ENCODE measurements at regions not wholly inside any gene's neighbourhood (a gene's known extent, or its start where the extent isn't known, plus 50 kb on each side); places are given as distances from the start of the nearest gene placed in this dataset.

DNA sequence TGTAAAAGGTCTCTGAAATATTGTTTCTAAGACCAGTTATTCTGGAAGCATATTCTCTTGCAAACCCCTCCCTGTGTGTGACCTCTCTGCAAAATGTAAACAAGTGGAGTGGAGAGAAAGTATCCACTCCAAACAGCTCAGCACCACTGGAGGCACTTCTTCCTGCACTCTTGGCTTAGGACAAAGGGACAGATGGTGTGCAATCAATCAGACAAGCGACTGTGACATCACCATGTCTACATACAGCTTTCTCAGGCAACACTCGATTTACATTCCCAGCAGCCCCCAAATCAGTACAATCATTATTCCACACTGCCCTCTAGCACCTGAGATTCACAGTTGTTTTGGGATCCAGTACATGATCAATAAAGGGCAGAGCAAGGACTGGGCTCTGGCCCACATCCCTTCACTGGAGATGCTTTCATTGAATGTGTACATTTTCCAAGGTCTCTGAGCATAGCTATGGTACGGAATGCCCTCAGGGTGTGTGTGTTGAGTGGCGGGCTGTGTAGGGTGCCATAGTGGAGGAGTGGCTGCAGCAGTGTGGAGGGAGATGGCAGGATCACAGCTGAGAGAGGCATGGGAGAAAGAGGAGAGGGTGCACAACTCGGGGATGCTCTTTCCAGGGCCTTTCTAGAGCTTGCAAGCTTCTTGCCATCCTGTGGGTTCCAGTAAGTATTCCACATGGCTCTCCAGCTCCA, 311.8 kb upstream of the ST6GAL2 start:
- no peak overlapping the region for H3K4me3 ChIP-seq (ENCODE audit: control insufficient read depth in 1 of 2, extremely low read depth in 1 of 2, low read length in 1 of 2)
- peaks cover 0 to 3% (median 0%) of the 10 kb centered on the region in 3 donors for H3K9me3 Mint-ChIP-seq
- H3K9me3 ChIP-seq, result no peaks in the 10 kb centered on the region
- POLR2A ChIA-PET, result no interaction called here
- 81% methylated on average over 4 of the region's 5 CpGs for WGBS (ENCODE audit: insufficient coverage)
- H3K36me3 ChIP-seq (ENCODE audit: control insufficient read depth in 2 of 2, extremely low read depth in 1 of 2, insufficient read depth in 1 of 2, low read length in 1 of 2), result no peaks in the 10 kb centered on the region
- H3K4me1 Mint-ChIP-seq, result no peaks in the 10 kb centered on the region
- no peaks in the 10 kb centered on the region for H3K4me1 ChIP-seq (ENCODE audit: control insufficient read depth in 1 of 2, extremely low read depth in 1 of 2, insufficient read depth in 2 of 2, low read length in 2 of 2)
- no peak overlapping the region for H3K27ac Mint-ChIP-seq
- H3K36me3 Mint-ChIP-seq, result no peaks in the 10 kb centered on the region
- DNase-seq (no peak), ATAC-seq (replicated peaks in 1 of 4) (no peak)
- peaks cover 0 to 3% of the 10 kb centered on the region in 2 donors for H3K27me3 Mint-ChIP-seq
- no peak overlapping the region for H3K4me3 Mint-ChIP-seq
- H3K27ac ChIP-seq (ENCODE audit: low read length), result no peak overlapping the region
- CTCF ChIA-PET, result no interaction called here
- H3K27me3 ChIP-seq (replicated peaks in 1 of 2; ENCODE audit: control insufficient read depth in 2 of 2, extremely low read depth in 1 of 2, insufficient read depth in 2 of 2, low read length in 1 of 2), result no peaks in the 10 kb centered on the region

DNA sequence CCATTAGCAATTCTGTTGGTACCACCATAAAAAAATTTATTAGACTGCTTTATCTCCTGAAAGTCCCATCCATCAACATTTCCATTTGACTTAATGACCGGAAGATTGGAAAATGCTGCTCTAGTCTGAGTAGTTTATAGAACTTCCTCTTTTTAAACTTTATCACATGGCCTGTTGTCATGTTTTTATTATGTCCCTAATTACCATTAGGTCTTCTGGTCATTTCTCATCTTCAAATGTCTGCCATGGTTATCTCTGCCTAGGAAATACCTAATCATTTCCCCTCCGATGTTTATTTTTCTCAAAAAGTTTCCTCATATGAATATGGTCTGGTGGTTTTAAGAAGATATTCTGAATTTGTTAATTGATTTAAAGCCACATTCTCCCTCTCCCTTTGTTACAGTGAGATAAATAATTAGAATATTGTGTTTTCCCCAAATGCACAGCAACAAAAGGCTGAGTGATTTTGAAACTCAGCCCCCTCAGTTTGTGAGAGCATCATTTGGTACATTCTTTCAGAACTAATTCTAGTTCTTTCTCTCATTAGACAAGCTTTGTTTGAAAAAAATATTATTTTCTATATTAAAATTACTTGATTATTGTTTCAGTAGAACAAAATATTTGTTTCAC, 317.1 kb upstream of the ST6GAL2 start:
- Histone ChIP-seq H3K4me1 (ENCODE audit: control insufficient read depth in 1 of 2, extremely low read depth in 1 of 2, insufficient read depth in 2 of 2, low read length in 2 of 2) (no peaks in the 10 kb centered on the region), H3K36me3 (ENCODE audit: control insufficient read depth in 2 of 2, extremely low read depth in 1 of 2, insufficient read depth in 1 of 2, low read length in 1 of 2) (no peaks in the 10 kb centered on the region), H3K27me3 (replicated peaks in 1 of 2; ENCODE audit: control insufficient read depth in 2 of 2, extremely low read depth in 1 of 2, insufficient read depth in 2 of 2, low read length in 1 of 2) (no peaks in the 10 kb centered on the region), H3K4me3 (ENCODE audit: control insufficient read depth in 1 of 2, extremely low read depth in 1 of 2, low read length in 1 of 2) (no peak overlapping the region), H3K27ac (ENCODE audit: low read length) (no peak overlapping the region), H3K9me3 (no peaks in the 10 kb centered on the region)
- ChIA-PET POLR2A (no interaction called here), CTCF (no interaction called here)
- Mint-ChIP-seq H3K4me1 (no peaks in the 10 kb centered on the region), H3K27me3 (peaks cover 0 to 3% of the 10 kb centered on the region in 2 donors), H3K27ac (no peak overlapping the region), H3K9me3 (peaks cover 7 to 8% (median 8%) of the 10 kb centered on the region in 3 donors), H3K4me3 (no peak overlapping the region), H3K36me3 (no peaks in the 10 kb centered on the region)
- no CpG with 5 or more reads among the region's 2 CpGs for WGBS (ENCODE audit: insufficient coverage)
- DNase-seq (no peak), ATAC-seq (replicated peaks in 1 of 4) (no peak)

DNA sequence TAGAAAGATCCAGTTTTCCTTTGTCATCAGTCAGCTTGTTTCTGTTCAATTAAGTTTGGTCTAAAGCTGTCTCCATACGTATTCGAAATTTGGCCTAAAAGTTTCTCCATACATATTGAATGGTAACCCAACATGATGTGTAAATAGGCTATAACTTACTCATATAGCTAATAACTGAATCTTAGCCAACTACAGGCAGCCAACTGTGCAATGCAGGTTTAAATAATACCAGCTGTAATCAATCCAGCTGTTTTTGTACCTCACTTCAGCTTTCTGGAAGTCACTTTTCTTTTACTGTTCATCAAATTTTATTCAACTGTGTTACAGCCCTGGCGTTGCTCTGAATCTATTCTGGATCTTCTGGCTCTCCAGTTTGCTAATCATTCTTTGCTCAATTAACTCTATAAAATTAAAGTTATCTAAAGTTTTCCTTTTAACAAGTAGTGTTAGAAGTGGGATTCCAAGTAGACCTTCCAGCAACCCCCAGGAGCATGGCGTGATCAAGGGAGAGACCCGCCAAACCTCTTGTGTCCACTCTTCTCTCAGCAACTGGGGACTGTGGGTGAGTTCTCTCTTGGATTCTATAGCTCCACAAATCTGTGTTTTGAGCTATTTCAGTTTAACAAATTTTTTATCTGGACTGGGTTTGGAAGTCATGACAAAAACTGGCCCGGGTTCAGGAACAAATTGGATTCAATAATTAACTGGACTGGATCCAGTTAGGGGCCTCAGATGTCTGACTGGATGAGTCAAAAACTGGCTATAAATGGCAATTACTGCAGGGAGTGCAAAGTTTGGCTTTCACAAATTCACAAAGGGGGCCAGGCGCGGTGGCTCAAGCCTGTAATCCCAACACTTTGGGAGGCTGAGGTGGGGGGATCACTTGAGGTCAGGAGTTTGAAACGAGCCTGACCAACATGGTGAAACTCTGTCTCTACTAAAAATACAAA, 329.7 kb upstream of the ST6GAL2 start:
- H3K9me3 Mint-ChIP-seq, result peaks cover 3 to 7% (median 4%) of the 10 kb centered on the region in 3 donors
- H3K27me3 Mint-ChIP-seq, result no peaks in the 10 kb centered on the region
- H3K27me3 ChIP-seq (replicated peaks in 1 of 2; ENCODE audit: control insufficient read depth in 2 of 2, extremely low read depth in 1 of 2, insufficient read depth in 2 of 2, low read length in 1 of 2), result no peaks in the 10 kb centered on the region
- ChIA-PET CTCF (no interaction called here), POLR2A (no interaction called here)
- no peak overlapping the region for H3K4me3 ChIP-seq (ENCODE audit: control insufficient read depth in 1 of 2, extremely low read depth in 1 of 2, low read length in 1 of 2)
- no peaks in the 10 kb centered on the region for H3K9me3 ChIP-seq
- WGBS (ENCODE audit: insufficient coverage), result 94% methylated on average over 2 of the region's 9 CpGs
- H3K36me3 Mint-ChIP-seq, result no peaks in the 10 kb centered on the region
- no peak overlapping the region for H3K27ac ChIP-seq (ENCODE audit: low read length)
- no peak overlapping the region for H3K4me3 Mint-ChIP-seq
- no peaks in the 10 kb centered on the region for H3K4me1 ChIP-seq (ENCODE audit: control insufficient read depth in 1 of 2, extremely low read depth in 1 of 2, insufficient read depth in 2 of 2, low read length in 2 of 2)
- H3K36me3 ChIP-seq (ENCODE audit: control insufficient read depth in 2 of 2, extremely low read depth in 1 of 2, insufficient read depth in 1 of 2, low read length in 1 of 2), result no peaks in the 10 kb centered on the region
- H3K27ac Mint-ChIP-seq, result no peak overlapping the region
- DNase-seq, result no peak
- no peak for ATAC-seq (replicated peaks in 1 of 4)
- H3K4me1 Mint-ChIP-seq, result no peaks in the 10 kb centered on the region

DNA sequence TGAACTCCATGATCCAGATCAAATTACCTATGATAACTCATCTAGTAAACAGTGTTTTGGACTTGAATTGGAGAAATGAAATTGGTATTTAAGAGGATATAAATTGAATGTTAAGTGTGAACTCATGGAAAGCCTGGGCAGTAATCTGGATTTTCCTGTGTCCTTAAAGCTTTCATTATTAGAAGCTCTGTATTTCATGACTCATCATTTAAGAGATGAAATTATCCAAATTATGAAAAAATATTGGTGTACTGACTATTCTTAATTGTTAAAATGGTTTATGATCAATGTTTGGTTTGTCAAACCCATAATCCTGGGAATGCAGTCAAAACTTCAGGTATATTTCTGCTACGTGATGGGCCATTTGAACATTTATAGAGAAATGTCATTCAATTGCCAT, 332.2 kb upstream of the ST6GAL2 start:
- no peaks in the 10 kb centered on the region for H3K4me1 Mint-ChIP-seq

DNA sequence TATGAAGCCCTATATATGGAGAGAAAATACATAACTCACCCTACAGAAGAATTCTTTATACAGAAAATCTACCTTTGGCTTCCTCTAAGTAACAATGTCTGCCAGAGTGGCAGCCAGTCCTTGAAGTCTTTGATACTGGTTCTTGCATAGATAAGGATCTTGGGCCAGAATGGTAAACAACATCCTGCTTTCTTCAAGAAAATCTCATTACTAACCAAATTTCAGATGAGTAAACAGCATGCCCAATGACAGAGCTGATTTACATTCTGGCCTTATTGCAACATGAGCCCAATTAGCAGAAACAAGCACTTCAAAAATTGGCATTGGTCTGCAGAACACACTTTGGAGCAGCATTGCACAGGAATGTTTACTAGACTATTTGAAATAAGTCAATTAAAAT, 336.5 kb upstream of the ST6GAL2 start:
- Histone ChIP-seq H3K4me3 (ENCODE audit: control insufficient read depth in 1 of 2, extremely low read depth in 1 of 2, low read length in 1 of 2) (no peak overlapping the region), H3K9me3 (no peaks in the 10 kb centered on the region), H3K27me3 (replicated peaks in 1 of 2; ENCODE audit: control insufficient read depth in 2 of 2, extremely low read depth in 1 of 2, insufficient read depth in 2 of 2, low read length in 1 of 2) (no peaks in the 10 kb centered on the region), H3K4me1 (ENCODE audit: control insufficient read depth in 1 of 2, extremely low read depth in 1 of 2, insufficient read depth in 2 of 2, low read length in 2 of 2) (no peaks in the 10 kb centered on the region), H3K27ac (ENCODE audit: low read length) (no peak overlapping the region), H3K36me3 (ENCODE audit: control insufficient read depth in 2 of 2, extremely low read depth in 1 of 2, insufficient read depth in 1 of 2, low read length in 1 of 2) (no peaks in the 10 kb centered on the region)
- Mint-ChIP-seq H3K9me3 (peaks cover 0 to 10% (median 4%) of the 10 kb centered on the region in 3 donors), H3K27me3 (no peaks in the 10 kb centered on the region), H3K27ac (no peak overlapping the region), H3K36me3 (no peaks in the 10 kb centered on the region), H3K4me3 (no peak overlapping the region), H3K4me1 (no peaks in the 10 kb centered on the region)
- DNase-seq, result no peak
- ATAC-seq (replicated peaks in 1 of 4), result no peak
- ChIA-PET CTCF (no interaction called here), POLR2A (no interaction called here)

More for the DNA sequence above, 332.2 kb upstream of the ST6GAL2 start:
- Histone ChIP-seq H3K27me3 (replicated peaks in 1 of 2; ENCODE audit: control insufficient read depth in 2 of 2, extremely low read depth in 1 of 2, insufficient read depth in 2 of 2, low read length in 1 of 2) (no peaks in the 10 kb centered on the region), H3K27ac (ENCODE audit: low read length) (no peak overlapping the region), H3K9me3 (no peaks in the 10 kb centered on the region), H3K4me1 (ENCODE audit: control insufficient read depth in 1 of 2, extremely low read depth in 1 of 2, insufficient read depth in 2 of 2, low read length in 2 of 2) (no peaks in the 10 kb centered on the region), H3K36me3 (ENCODE audit: control insufficient read depth in 2 of 2, extremely low read depth in 1 of 2, insufficient read depth in 1 of 2, low read length in 1 of 2) (no peaks in the 10 kb centered on the region), H3K4me3 (ENCODE audit: control insufficient read depth in 1 of 2, extremely low read depth in 1 of 2, low read length in 1 of 2) (no peak overlapping the region)
- Mint-ChIP-seq H3K36me3 (no peaks in the 10 kb centered on the region), H3K9me3 (peaks cover 0 to 11% (median 4%) of the 10 kb centered on the region in 3 donors), H3K27me3 (no peaks in the 10 kb centered on the region), H3K4me3 (no peak overlapping the region), H3K27ac (no peak overlapping the region)
- ChIA-PET POLR2A (no interaction called here), CTCF (no interaction called here)
- ATAC-seq (replicated peaks in 1 of 4) (no peak), DNase-seq (no peak)
- WGBS (ENCODE audit: insufficient coverage), result 100% methylated on average over 1 of the region's 1 CpG

DNA sequence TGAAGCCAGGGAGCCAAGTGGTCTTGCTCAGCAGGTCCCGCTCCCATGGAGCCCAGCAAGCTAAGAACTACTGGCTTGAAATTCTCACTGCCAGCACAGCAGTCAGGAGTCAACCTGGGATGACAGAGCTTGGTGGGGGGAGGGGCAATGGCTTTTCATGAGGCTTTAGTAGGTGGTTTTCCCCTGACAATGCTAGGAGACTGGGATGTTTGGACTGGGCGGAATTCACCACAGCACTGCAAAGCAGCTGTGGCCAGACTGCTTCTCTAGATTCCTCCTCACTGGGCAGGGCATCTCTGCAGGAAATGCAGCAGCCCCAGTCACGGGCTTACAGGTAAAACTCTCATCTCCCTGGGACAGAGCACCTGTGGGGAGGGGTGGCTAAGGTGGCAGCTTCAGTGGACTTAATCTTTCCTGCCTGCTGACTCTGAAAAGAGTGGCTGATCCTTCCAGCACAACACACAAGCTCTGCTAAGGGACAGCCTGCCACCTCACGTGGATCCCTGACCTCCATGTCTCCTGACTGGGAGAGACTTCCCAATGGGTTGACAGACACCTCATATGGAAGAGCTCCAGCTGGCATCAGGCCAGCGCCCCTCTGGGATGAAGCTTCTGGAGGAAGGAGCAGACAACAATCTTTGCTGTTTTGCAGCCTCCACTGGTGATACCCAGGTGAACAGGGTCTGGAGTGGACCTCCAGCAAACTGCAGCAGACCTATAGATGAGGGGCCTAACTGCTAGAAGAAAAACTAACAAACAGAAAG, 349.7 kb upstream of the ST6GAL2 start:
- Histone ChIP-seq H3K4me3 (ENCODE audit: control insufficient read depth in 1 of 2, extremely low read depth in 1 of 2, low read length in 1 of 2) (no peak overlapping the region), H3K27me3 (replicated peaks in 1 of 2; ENCODE audit: control insufficient read depth in 2 of 2, extremely low read depth in 1 of 2, insufficient read depth in 2 of 2, low read length in 1 of 2) (no peaks in the 10 kb centered on the region), H3K4me1 (ENCODE audit: control insufficient read depth in 1 of 2, extremely low read depth in 1 of 2, insufficient read depth in 2 of 2, low read length in 2 of 2) (no peaks in the 10 kb centered on the region), H3K27ac (ENCODE audit: low read length) (no peak overlapping the region), H3K9me3 (no peaks in the 10 kb centered on the region), H3K36me3 (ENCODE audit: control insufficient read depth in 2 of 2, extremely low read depth in 1 of 2, insufficient read depth in 1 of 2, low read length in 1 of 2) (no peaks in the 10 kb centered on the region)
- 86% methylated on average over 5 of the region's 5 CpGs for WGBS (ENCODE audit: insufficient coverage)
- Mint-ChIP-seq H3K36me3 (no peaks in the 10 kb centered on the region), H3K27ac (no peak overlapping the region), H3K27me3 (no peaks in the 10 kb centered on the region), H3K9me3 (peaks cover 6 to 13% (median 6%) of the 10 kb centered on the region in 3 donors), H3K4me3 (no peak overlapping the region), H3K4me1 (no peaks in the 10 kb centered on the region)
- ATAC-seq (replicated peaks in 1 of 4), result no peak
- POLR2A ChIA-PET, result no interaction called here
- no peak for DNase-seq
- CTCF ChIA-PET, result no interaction called here

Measured in T-cell (primary cell).